DOHH2 (cell line): ENCODE measurements at regions not wholly inside any gene's neighbourhood (a gene's known extent, or its start where the extent isn't known, plus 50 kb on each side); places are given as distances from the start of the nearest gene placed in this dataset.

Experiments used
- CTCF ChIP-seq: fragments of 200-600 bp; sonication (generic); IDR thresholded peaks from one replicate; pipeline ENCODE4 v1.5.1; 2014; ENCODE audit warnings: antibody characterized with exemption, mild to moderate bottlenecking, low read depth, low read length; ENCODE audit not compliant: poor library complexity, severe bottlenecking
- EZH2phosphoT487 ChIP-seq: fragments of 200-600 bp; sonication (generic); IDR thresholded peaks from 2 replicates; pipeline ENCODE4 v1.6.1; 2017; ENCODE audit warnings: borderline replicate concordance, mild to moderate bottlenecking, antibody characterized with exemption, low read length, moderate library complexity, mixed read lengths

GRCh38 chr10:108736111-108736510 lies 1187.2 kb downstream of the XPNPEP1 start:
- TF ChIP-seq CTCF (no peak), EZH2phosphoT487 (no peak)
